ENCODE measurements at regions not wholly inside any gene's neighbourhood (a gene's known extent, or its start where the extent isn't known, plus 50 kb on each side); places are given as distances from the start of the nearest gene placed in this dataset.

DNA sequence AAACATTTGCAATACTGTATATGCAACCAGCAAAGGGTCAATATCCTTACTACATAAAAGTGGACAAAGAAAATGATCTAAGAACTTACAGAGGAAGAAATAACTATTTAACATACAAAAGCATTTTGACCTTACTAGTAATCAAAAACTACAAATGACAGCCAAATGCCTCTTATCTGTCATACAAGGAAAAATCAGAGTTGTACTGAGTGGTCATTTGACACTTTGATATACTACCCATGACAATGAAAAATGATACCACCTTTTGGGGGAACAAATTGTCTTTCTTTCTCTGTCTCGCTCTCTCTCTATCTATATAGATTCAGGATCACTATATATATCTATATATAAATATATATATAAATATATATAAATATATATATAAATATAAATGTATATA is 50.4 kb upstream of the ZSWIM6 start:
- TF ChIP-seq ZBTB21 (CRISPR knock-in tag; IDR thresholded peaks at IDR 0.05) (no peak), POLR2A (IDR thresholded peaks at IDR 0.05; ENCODE audit: insufficient read depth in 1 of 2, low read depth in 2 of 2, low read length in 2 of 2) (no peak), XRCC5 (optimal IDR thresholded peaks at IDR 0.05; ENCODE audit: low read length) (no peak), POLR2AphosphoS2 (IDR thresholded peaks at IDR 0.05; ENCODE audit: low read depth, low read length) (no peak), ZFAT (CRISPR knock-in tag; conservative IDR thresholded peaks at IDR 0.05) (no peak), ZFP1 (CRISPR knock-in tag; IDR thresholded peaks at IDR 0.05) (no peak), XBP1 (CRISPR knock-in tag; IDR thresholded peaks at IDR 0.05) (no peak), CREB1 (IDR thresholded peaks at IDR 0.05) (no peak), CREB1 (CRISPR knock-in tag; IDR thresholded peaks at IDR 0.05) (no peak), ZKSCAN5 (CRISPR knock-in tag; IDR thresholded peaks at IDR 0.05) (no peak)
